ENCODE measurements at regions not wholly inside any gene's neighbourhood (a gene's known extent, or its start where the extent isn't known, plus 50 kb on each side); places are given as distances from the start of the nearest gene placed in this dataset.

GRCh38 chr4:136457577-136457976 lies 1074.7 kb downstream of the PCDH18 start:
- Mint-ChIP-seq H3K4me3 (no peak overlapping the region), H3K4me1 (no peaks in the 10 kb centered on the region), H3K27ac (no peak overlapping the region), H3K27me3 (no peaks in the 10 kb centered on the region), H3K9me3 (ENCODE audit: insufficient read depth) (no peaks in the 10 kb centered on the region)
- Histone ChIP-seq H3K79me2 (ENCODE audit: control insufficient read depth, insufficient read depth, low read length) (no peaks in the 10 kb centered on the region), H3K9ac (ENCODE audit: low read length) (no peak overlapping the region), H3K4me3 (ENCODE audit: control extremely low read depth in 1 of 5, extremely low read depth in 1 of 5, insufficient read depth in 1 of 5, low read depth in 2 of 5, low read length in 4 of 5) (no peak overlapping the region), H2AFZ (ENCODE audit: insufficient read depth, low read depth, low read length, poor library complexity, severe bottlenecking) (no peak overlapping the region), H3K4me1 (ENCODE audit: control insufficient read depth in 2 of 2, insufficient read depth in 2 of 2, low read length in 2 of 2) (no peaks in the 10 kb centered on the region), H3K9me3 (ENCODE audit: control extremely low read depth in 1 of 3, control insufficient read depth in 2 of 3, insufficient read depth in 1 of 3, low read length in 2 of 3) (peaks cover 0 to 13% (median 0%) of the 10 kb centered on the region in 3 donors), H3K27me3 (replicated peaks in 1 of 4; ENCODE audit: control extremely low read depth in 1 of 4, control insufficient read depth in 3 of 4, insufficient read depth in 4 of 4, low read length in 3 of 4) (no peaks in the 10 kb centered on the region), H3K27ac (ENCODE audit: low read length in 2 of 2) (no peak overlapping the region), H3K4me2 (replicated peaks; ENCODE audit: low read depth, low read length, poor library complexity, severe bottlenecking) (no peak overlapping the region), H4K20me1 (ENCODE audit: control insufficient read depth, insufficient read depth, low read length, poor library complexity, severe bottlenecking) (no peaks in the 10 kb centered on the region), H3K36me3 (replicated peaks in 1 of 2; ENCODE audit: control extremely low read depth in 1 of 2, control insufficient read depth in 1 of 2, extremely low read depth in 1 of 2, insufficient read depth in 2 of 2, low read length in 1 of 2) (no peaks in the 10 kb centered on the region)
- DNase-seq, result no peak
- CTCF ChIA-PET, result no interaction called here
- ATAC-seq (ENCODE audit: low read depth), result no peak
- POLR2A ChIA-PET, result no interaction called here
- TF ChIP-seq EZH2 (IDR thresholded peaks at IDR 0.05; ENCODE audit: borderline replicate concordance, insufficient read depth, low read depth, low read length, poor library complexity, severe bottlenecking) (no peak), CTCF (IDR thresholded peaks at IDR 0.05) (no peak)
- intact Hi-C loops (cut with micrococcal nuclease), result no loop called here
- WGBS (ENCODE audit: insufficient coverage), result 67% methylated on average over 3 of the region's 5 CpGs

DNA sequence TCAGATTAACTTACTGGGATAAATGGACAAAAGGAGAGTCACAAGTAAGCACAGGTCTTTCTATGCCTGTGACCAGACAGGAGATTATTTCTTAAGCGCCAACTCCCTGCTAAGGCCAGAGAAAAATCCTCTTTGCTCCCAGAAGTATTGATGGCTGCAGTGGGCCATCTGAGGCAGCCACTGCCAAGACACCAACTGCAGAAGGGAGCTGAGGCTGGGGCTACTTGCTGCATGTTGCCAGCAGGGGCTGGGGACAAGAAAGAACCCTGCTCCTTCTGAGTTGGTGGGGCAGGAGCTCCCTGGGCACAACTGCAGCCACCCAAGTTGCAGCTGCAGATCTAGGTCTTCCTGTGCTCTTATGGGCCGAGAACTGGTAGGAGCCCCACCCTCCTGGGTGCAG lies 1075.3 kb downstream of the PCDH18 start:
- intact Hi-C loops (cut with micrococcal nuclease), result no loop called here
- no peaks in the 10 kb centered on the region for H3K79me2 ChIP-seq (ENCODE audit: control insufficient read depth, insufficient read depth, low read length)
- 87% methylated on average over 2 of the region's 2 CpGs for WGBS (ENCODE audit: insufficient coverage)
- H3K9ac ChIP-seq (ENCODE audit: low read length), result no peak overlapping the region
- no peak overlapping the region for H2AFZ ChIP-seq (ENCODE audit: insufficient read depth, low read depth, low read length, poor library complexity, severe bottlenecking)
- DNase-seq (no peak), ATAC-seq (ENCODE audit: low read depth) (no peak)
- no peaks in the 10 kb centered on the region for H3K27me3 ChIP-seq (replicated peaks in 1 of 4; ENCODE audit: control extremely low read depth in 1 of 4, control insufficient read depth in 3 of 4, insufficient read depth in 4 of 4, low read length in 3 of 4)
- Mint-ChIP-seq H3K4me3 (no peak overlapping the region), H3K27ac (no peak overlapping the region), H3K9me3 (ENCODE audit: insufficient read depth) (no peaks in the 10 kb centered on the region), H3K27me3 (no peaks in the 10 kb centered on the region), H3K4me1 (no peaks in the 10 kb centered on the region)
- no peaks in the 10 kb centered on the region for H4K20me1 ChIP-seq (ENCODE audit: control insufficient read depth, insufficient read depth, low read length, poor library complexity, severe bottlenecking)
- TF ChIP-seq EZH2 (IDR thresholded peaks at IDR 0.05; ENCODE audit: borderline replicate concordance, insufficient read depth, low read depth, low read length, poor library complexity, severe bottlenecking) (no peak), CTCF (IDR thresholded peaks at IDR 0.05) (no peak)
- no peaks in the 10 kb centered on the region for H3K36me3 ChIP-seq (replicated peaks in 1 of 2; ENCODE audit: control extremely low read depth in 1 of 2, control insufficient read depth in 1 of 2, extremely low read depth in 1 of 2, insufficient read depth in 2 of 2, low read length in 1 of 2)
- H3K4me2 ChIP-seq (replicated peaks; ENCODE audit: low read depth, low read length, poor library complexity, severe bottlenecking), result no peak overlapping the region
- H3K9me3 ChIP-seq (ENCODE audit: control extremely low read depth in 1 of 3, control insufficient read depth in 2 of 3, insufficient read depth in 1 of 3, low read length in 2 of 3), result peaks cover 0 to 13% (median 0%) of the 10 kb centered on the region in 3 donors
- ChIA-PET POLR2A (no interaction called here), CTCF (no interaction called here)
- no peak overlapping the region for H3K27ac ChIP-seq (ENCODE audit: low read length in 2 of 2)
- no peaks in the 10 kb centered on the region for H3K4me1 ChIP-seq (ENCODE audit: control insufficient read depth in 2 of 2, insufficient read depth in 2 of 2, low read length in 2 of 2)
- H3K4me3 ChIP-seq (ENCODE audit: control extremely low read depth in 1 of 5, extremely low read depth in 1 of 5, insufficient read depth in 1 of 5, low read depth in 2 of 5, low read length in 4 of 5), result no peak overlapping the region
